ENCODE measurements at regions not wholly inside any gene's neighbourhood (a gene's known extent, or its start where the extent isn't known, plus 50 kb on each side); places are given as distances from the start of the nearest gene placed in this dataset.
"Not testable (repeated sequence)": the region's sequence is repeated elsewhere in the genome, so short reads cannot be mapped to it uniquely, and the experiment has no call there.

GRCh38 chr12:70070494-70071007, 172.7 kb upstream of the CNOT2 start:
- DNase-seq (ENCODE audit: low spot score): no peak

GRCh38 chr12:70074510-70074909, 168.7 kb upstream of the CNOT2 start:
- no peak for DNase-seq (ENCODE audit: low spot score)

- no peak for DNase-seq (ENCODE audit: low spot score)
Measured at GRCh38 chr12:70077441-70077840, 165.8 kb upstream of the CNOT2 start.

- no peak for DNase-seq (ENCODE audit: low spot score)
Measured at GRCh38 chr12:70078161-70078560, 165.1 kb upstream of the CNOT2 start.

DNA sequence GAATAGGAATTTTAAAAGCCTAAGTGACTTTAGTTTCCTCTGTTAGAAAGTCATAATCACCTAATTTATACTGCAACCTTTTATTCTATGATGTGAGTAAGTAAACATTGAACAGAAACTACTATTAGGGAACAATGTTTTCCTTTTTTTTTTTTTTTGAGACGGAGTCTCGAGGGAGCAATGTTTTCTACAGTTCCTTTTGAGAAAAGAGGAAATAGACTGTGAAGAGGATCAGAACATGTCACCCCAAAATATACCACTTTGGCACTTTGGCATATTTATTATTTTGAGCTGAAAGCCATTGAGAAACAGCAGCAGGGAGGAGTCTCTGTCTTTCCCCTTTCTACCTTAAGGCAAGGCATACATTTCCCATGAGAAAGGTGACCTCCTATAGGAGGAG, 162.7 kb upstream of the CNOT2 start:
- DNase-seq (ENCODE audit: low spot score): no peak

DNA sequence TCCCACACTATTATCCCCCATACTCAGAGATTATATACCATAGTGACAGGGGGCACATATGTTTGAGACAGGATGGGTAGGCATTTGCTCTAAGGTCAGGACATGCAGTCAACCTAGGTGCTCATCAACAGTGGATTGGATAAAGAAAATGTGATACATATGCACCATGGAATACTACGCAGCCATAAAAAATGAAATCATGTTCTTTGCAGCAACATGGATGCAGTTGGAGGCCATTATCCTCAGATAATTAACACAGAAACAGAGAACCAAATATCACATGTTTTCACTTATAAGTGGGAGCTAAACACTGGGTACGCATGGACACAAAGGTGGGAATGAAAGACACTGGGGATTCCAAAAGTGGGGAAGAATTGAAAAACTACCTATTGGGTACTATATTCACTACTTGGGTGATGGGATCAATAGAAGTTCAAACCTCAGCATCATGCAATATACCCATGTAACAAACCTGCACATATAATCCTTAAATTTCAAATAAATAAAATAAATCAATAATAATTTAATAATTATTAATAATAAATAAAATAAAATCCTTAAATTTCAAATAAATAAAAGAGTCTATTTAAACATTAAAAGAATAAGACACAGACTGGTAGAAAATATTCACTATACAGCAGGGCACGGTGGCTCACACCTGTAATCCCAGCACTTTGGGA, 160.1 kb upstream of the CNOT2 start:
- no peak for DNase-seq (ENCODE audit: low spot score)

GRCh38 chr12:70083677-70084020, 159.6 kb upstream of the CNOT2 start:
- DNase-seq (ENCODE audit: low spot score): no peak

- DNase-seq (ENCODE audit: low spot score): not testable (repeated sequence)
Measured at GRCh38 chr12:70086372-70086771, 156.9 kb upstream of the CNOT2 start.

- no peak for DNase-seq (ENCODE audit: low spot score)
Measured at GRCh38 chr12:70091021-70091521, 152.2 kb upstream of the CNOT2 start.

DNA sequence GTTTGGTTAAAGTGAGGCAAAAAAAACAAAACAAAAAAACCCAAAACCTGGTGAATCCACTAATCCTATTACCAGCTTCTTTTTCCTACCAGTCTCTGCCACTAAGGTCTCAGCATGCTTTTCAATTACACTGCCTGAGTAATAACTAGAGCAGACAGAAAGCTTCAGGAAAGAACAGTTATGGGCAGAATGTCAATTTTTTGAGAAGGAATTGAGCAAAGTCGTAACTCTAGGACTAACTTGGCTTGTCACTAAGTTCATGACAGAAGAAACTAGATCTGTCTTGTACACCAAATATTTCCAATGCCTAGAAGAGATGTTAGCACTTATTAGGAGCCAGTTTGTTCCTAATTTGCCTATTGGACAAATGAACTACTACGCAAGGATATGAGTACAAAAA, 148.8 kb upstream of the CNOT2 start:
- DNase-seq (ENCODE audit: low spot score): no peak

DNA sequence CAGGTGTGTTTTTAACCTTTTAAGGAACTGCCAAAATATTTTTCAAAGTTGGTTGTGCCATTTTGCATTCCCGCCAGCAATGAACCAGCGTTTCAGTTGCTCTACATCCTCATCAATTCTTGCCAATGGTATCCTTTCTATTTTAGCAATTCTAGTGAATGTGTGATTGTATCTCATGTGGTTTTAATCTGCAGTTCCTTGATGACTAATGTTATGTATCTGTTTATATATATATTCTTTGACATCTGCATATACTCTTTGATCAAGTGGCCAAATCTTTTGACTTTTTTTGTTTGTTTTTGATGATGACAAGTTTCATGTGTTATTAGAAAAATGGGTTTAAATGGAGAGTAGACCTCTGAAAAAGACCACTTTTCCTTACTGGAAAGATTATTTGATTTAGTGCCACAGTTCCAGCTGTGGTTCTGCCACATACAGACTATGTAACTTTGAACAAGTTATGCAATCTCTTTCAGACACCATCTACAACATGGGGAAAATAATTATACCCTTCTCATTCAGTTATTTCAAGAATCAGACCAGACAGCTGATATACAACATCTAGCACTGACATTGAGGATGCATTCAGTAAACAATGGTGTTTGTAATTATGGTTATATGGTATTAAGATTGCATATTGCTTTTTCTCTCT, 146.3 kb upstream of the CNOT2 start:
- DNase-seq (ENCODE audit: low spot score): no peak

DNA sequence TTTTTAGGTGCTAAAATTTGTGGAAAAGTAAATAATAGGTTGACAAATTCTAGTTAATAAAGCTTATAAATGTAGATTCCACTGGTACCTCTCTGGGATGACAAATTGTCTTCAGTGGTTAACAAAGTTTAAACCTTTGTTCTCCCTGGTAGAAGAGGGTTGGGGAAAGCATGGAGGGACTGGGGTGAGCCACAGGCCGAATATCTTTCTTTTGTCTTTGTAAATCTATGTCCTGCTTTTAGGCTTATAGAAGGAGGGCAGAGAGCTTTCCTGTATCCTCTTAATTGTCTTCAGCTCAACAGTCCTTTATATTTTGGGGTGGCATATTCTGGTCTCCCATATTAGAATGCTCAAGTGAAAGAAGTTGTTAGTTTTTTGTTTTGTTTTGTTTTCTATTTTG, 142.2 kb upstream of the CNOT2 start:
- DNase-seq (ENCODE audit: low spot score): no peak

- DNase-seq (ENCODE audit: low spot score): no peak
Measured at GRCh38 chr12:70106347-70106746, 136.9 kb upstream of the CNOT2 start.

- DNase-seq (ENCODE audit: low spot score): no peak
Measured at GRCh38 chr12:70110085-70110484, 133.1 kb upstream of the CNOT2 start.

GRCh38 chr12:70117670-70118069, 125.6 kb upstream of the CNOT2 start:
- DNase-seq (ENCODE audit: low spot score): no peak

- DNase-seq (ENCODE audit: low spot score): no peak
Measured at GRCh38 chr12:70120970-70121369, 122.3 kb upstream of the CNOT2 start.

DNA sequence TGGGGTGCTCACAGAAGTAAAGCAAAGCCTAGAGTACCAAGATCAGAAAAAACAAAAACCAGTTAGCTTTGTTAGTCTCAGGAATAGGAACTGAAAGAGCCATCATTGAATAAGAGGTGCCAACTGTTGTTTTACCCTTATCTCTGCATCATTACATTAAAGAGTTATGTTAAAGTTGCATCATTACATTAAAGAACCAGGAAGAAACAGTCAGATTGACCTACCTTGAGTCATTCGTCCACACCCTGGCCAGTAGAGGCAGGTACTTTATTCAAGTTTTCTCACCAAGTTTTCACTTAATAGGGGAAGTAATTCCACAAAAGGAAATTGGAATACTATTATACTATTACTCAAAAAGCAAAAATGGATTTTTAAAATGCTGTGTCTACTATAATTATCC, 121.7 kb upstream of the CNOT2 start:
- DNase-seq (ENCODE audit: low spot score): no peak

DNA sequence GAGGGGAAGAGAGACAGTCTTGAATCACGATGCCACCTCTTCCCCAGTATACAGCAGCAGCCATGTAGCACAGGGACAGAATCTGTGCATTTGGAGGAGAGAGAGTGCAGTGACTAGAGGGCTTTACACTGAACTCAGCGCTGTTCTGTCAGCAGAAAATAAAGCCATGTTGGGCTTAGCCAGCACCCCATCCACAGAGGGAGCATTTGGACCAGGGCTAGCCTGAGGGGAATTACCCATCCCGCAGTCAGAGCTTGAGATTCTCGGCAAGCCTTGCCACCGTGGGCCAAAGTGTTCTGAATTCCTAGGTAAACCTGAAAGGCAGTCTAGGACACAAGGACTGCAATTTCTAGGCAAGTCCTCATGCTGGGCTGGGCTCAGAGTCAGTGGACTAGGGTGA, 120.4 kb upstream of the CNOT2 start:
- no peak for DNase-seq (ENCODE audit: low spot score)

- no peak for DNase-seq (ENCODE audit: low spot score)
Measured at GRCh38 chr12:70149013-70149412, 94.2 kb upstream of the CNOT2 start.

DNA sequence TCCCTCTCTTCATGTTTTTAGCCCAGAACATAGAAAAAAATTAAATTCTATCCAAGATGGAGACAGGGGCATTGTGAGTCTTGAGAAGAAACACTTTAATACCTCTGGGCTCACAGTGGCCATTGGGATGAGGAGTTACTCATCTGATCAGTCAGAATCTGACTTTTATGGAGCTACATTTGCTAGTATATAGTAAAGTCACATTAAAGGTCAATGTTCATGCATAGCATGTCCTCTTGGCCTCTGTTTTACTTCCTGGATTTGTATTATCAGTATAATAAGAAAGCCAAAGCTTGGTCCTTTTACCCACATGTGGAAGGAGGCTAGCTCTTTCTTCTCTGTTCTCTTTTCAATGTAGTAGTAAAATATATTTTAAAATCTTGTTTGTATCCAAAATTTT, 93.6 kb upstream of the CNOT2 start:
- DNase-seq (ENCODE audit: low spot score): no peak

DNA sequence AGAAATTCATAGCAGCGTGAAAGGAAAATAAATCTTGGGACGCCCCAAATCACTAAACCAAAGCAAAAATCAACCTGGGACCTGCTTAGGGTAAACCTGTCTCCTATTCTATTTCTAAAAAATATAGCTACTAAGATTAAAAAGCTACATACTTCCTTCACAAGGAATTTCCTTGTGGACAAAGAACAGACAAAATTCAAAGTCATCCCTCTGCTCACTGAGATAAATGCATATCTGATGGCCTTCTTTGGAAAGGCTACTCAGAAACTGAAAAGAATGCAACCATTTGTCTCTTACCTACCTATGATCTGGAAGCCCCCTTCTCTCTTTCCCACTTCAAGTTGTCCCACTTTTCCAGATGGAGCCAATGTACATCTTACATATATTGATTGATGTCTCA, 93.0 kb upstream of the CNOT2 start:
- no peak for DNase-seq (ENCODE audit: low spot score)

DNA sequence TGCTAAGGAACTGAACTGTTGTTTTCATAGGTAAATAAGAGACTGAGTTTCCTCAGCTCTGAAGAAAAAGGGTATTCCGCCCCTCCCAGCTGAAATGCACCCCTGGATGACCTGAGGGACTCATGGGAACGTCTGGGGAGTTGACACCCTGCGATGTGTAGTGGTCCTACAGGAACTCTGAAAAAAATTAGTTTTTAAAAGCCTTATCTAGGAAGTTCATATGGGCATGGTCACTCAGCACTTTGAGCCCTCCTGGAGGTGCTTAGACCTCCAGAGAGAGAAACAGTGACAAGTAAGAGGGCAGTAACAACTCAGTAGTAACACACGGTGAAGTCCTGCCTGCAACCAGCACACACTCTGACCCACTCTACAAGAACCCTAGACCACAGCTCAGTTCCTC, 91.2 kb upstream of the CNOT2 start:
- no peak for DNase-seq (ENCODE audit: low spot score)

DNA sequence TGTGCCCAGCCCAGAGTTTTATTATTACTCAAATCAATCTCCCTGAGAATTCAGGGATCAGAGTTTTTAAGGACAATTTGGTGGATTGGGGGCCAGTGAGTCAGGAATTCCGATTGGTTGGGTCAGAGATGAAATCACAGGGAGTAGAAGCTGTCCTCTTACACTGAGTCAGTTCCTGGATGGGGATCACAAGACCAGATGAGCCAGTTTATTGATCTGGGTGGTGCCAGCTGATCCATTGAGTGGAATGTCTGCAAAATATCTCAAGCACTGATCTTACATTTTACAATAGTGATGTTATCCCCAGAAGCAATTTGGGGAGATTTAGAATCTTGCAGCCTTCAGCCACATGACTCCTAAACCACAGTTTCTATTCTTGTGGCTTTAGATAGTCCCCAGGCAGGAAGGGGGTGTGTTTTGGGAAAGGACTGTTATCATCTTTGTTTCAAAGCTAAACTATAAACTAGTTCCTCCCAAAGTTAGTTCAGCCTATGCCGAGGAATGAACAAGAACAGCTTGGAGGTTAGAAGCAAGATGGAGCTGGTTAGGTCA, 89.1 kb upstream of the CNOT2 start:
- no peak for DNase-seq (ENCODE audit: low spot score)
